Ovary (tissue), 7 donors: ENCODE measurements at regions not wholly inside any gene's neighbourhood (a gene's known extent, or its start where the extent isn't known, plus 50 kb on each side); places are given as distances from the start of the nearest gene placed in this dataset.

Experiments used
- DNase-seq, 5 donors: peaks; one replicate each; pipeline ENCODE4 v3.0.0-alpha.2; 2019 to 2020
- H3K27ac ChIP-seq, 2 donors: fragments of 200-600 bp; one replicate each; pipeline versions ENCODE4 v1.5.1 to v1.8.0; 2019 to 2022
- H3K27me3 ChIP-seq: fragments of 200-600 bp; one replicate; pipeline ENCODE4 v1.8.0; 2022
- H3K36me3 ChIP-seq: fragments of 200-600 bp; sonication (generic); one replicate; pipeline ENCODE4 v1.5.1; 2019
- H3K4me1 ChIP-seq: one replicate; pipeline ENCODE4 v1.8.1; 2013; ENCODE audit warnings: mild to moderate bottlenecking, moderate library complexity; ENCODE audit not compliant: insufficient read depth
- H3K4me3 ChIP-seq: fragments of 200-600 bp; sonication (generic); one replicate; pipeline ENCODE4 v1.5.1; 2017
- H3K9me3 ChIP-seq, 2 donors: fragments of 200-600 bp in 1 of 2; sonication (generic) in 1 of 2; one replicate each; pipeline versions ENCODE4 v1.5.1 to v1.8.1; 2013 to 2019; ENCODE audit warnings: mild to moderate bottlenecking in 1 of 2, moderate library complexity in 1 of 2
- EP300 ChIP-seq: sonication (generic); formaldehyde crosslinking; IDR thresholded peaks from one replicate; pipeline ENCODE4 v1.6.1; 2017; ENCODE audit warnings: antibody characterized with exemption
- POLR2A ChIP-seq: fragments of 450-650 bp; IDR thresholded peaks from one replicate; pipeline ENCODE4 v1.6.1; 2017; ENCODE audit warnings: antibody characterized with exemption, mild to moderate bottlenecking, moderate library complexity
- WGBS, 3 donors: extraction: QIAGEN DNeasy Blood & Tissue Kit in 1 of 3; methylation state at CpG; one replicate each; pipeline versions ENCODE4 v1.1.5 to v1.1.7; 2013 to 2017; 5-methylcytosine and 5-hydroxymethylcytosine counted together
- intact Hi-C, 4 donors: fragments of 100-400 bp; cut with DNase I; formaldehyde crosslinking; loops; one replicate each; pipeline versions ENCODE4 v1.11.0 to v1.15.1; 2022 to 2023
- TF ChIP-seq, protein P1 (sequence below), 3 donors: fragments of 450-650 bp in 2 of 3; fragments of 200-600 bp in 1 of 3; IDR thresholded peaks; one replicate each; pipeline versions ENCODE4 v1.5.1 to v1.8.0; 2016 to 2022; ENCODE audit warnings: antibody characterized with exemption in 3 of 3, mild to moderate bottlenecking in 1 of 3
- donor health status: DM: no; HTN: no; CAD: no; lungs with moderate emphysema.
- donor health status: DM: no; HTN: no; CAD: no.
- donor health status: Bipolar disorder and iron deficiency.
- donor health status: DM: no; HTN: no; CAD: no.
- donor health status: DM: yes; HTN: yes; CAD: no.

DNA sequence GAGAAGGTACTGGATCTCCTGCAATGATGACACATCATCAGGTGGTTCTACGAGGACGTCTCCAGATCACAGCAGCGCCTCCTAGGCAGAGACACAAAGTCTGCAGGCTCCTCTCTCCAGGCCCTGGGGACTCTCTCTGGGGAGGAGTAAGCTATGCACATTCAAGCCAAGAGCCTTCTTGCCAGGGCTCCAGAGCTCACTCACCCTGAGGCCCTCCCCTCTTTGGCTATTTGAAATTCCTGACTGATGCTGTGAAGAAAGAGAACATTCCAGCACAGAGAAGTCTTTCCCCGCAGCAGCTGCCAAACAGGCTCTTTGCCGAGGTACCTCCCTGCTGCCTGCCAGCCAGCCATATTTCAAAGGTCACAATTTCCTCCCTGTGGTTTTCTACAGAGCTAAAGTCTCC is 204.9 kb downstream of the CSNK2A3 start:
- WGBS, 3 donors: 9 to 25% (median 14%) methylated on average over 5 of the region's 5 CpGs
- H3K36me3 ChIP-seq: no peaks in the 10 kb centered on the region
- peak; percentile 61 to 88 (median 76) for DNase-seq
- intact Hi-C loops: no loop called here
- H3K27me3 ChIP-seq: no peaks in the 10 kb centered on the region
- no peak overlapping the region for H3K27ac ChIP-seq
- H3K9me3 ChIP-seq: no peaks in the 10 kb centered on the region
- H3K4me3 ChIP-seq: no peak overlapping the region
- TF ChIP-seq POLR2A (no peak), EP300 (no peak)
- TF ChIP-seq, protein P1, sequence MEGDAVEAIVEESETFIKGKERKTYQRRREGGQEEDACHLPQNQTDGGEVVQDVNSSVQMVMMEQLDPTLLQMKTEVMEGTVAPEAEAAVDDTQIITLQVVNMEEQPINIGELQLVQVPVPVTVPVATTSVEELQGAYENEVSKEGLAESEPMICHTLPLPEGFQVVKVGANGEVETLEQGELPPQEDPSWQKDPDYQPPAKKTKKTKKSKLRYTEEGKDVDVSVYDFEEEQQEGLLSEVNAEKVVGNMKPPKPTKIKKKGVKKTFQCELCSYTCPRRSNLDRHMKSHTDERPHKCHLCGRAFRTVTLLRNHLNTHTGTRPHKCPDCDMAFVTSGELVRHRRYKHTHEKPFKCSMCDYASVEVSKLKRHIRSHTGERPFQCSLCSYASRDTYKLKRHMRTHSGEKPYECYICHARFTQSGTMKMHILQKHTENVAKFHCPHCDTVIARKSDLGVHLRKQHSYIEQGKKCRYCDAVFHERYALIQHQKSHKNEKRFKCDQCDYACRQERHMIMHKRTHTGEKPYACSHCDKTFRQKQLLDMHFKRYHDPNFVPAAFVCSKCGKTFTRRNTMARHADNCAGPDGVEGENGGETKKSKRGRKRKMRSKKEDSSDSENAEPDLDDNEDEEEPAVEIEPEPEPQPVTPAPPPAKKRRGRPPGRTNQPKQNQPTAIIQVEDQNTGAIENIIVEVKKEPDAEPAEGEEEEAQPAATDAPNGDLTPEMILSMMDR (IDR thresholded peaks at IDR 0.05): no peak
- peaks cover 9% of the 10 kb centered on the region for H3K4me1 ChIP-seq

DNA sequence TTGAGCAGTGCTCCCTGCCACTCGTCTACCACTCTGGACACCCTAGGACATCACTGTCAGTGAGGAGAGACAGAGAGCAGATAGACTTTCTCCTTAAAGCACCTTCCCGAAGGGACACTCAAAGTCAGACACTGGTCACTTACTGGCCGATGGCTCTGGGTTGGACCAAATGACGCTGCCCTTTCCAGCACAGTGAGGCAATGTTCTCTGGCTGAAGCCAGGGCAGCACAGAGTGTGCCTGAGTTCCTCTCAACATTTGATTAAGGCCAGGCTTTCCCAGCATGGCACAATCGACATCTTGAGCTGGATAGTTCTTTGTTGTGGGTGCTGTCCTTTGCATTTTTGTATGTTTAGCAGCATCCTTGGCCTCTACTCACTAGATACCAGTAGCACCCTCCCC is 206.2 kb downstream of the CSNK2A3 start:
- TF ChIP-seq EP300 (no peak), POLR2A (no peak)
- TF ChIP-seq, protein P1 (IDR thresholded peaks at IDR 0.05): no peak
- DNase-seq: no peak
- Histone ChIP-seq H3K4me1 (peaks cover 9% of the 10 kb centered on the region), H3K27me3 (no peaks in the 10 kb centered on the region), H3K27ac (no peak overlapping the region), H3K4me3 (no peak overlapping the region), H3K9me3 (no peaks in the 10 kb centered on the region), H3K36me3 (no peaks in the 10 kb centered on the region)
- 90 to 97% (median 91%) methylated on average over 5 of the region's 5 CpGs for WGBS, 3 donors
- intact Hi-C loops: no loop called here

DNA sequence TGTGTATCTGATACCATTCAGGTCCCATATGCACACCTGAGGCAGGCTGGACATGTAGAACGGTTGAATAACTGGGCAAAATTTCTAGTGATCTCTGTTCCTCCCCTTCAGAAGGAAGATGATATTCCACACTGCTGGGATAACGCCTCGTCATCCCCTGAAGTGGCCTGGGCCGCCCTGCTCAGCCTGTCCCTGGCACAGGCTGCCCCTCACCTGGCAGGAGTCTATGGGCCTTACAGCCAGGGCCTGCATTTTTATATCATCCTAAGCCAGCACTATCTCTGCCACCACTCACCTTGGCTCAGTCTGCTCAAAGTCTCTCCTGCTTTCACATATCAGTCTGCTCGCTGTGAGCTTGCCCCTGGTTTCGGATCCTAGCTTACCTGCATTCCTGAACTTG is 209.2 kb downstream of the CSNK2A3 start:
- H3K9me3 ChIP-seq: no peaks in the 10 kb centered on the region
- H3K4me3 ChIP-seq: no peak overlapping the region
- 81 to 99% (median 90%) methylated on average over 6 of the region's 6 CpGs for WGBS, 3 donors
- intact Hi-C loops: no loop called here
- peaks cover 15% of the 10 kb centered on the region for H3K4me1 ChIP-seq
- no peaks in the 10 kb centered on the region for H3K27me3 ChIP-seq
- TF ChIP-seq EP300 (no peak), POLR2A (no peak)
- TF ChIP-seq, protein P1 (IDR thresholded peaks at IDR 0.05): no peak
- no peak for DNase-seq
- no peak overlapping the region for H3K27ac ChIP-seq
- H3K36me3 ChIP-seq: no peaks in the 10 kb centered on the region

DNA sequence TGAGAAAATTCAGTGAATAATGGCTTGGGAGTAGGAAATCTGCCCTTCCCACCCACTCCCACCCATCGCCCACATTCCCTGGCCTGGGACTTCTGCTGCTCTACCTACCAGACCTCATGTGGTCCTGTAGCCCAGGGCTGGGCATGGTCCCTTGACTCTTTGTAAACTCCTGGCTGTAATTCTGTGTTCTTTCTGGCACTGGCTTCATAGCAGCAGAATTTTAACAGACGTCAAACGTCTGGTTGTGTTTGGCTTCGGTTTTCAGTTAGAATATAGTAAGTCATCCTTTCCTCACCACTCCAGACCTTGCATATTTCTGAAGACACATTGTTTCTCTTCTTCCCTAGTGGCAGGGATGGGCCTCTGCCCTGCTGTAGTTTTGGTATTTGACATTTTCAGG is 210.6 kb downstream of the CSNK2A3 start:
- H3K4me3 ChIP-seq: no peak overlapping the region
- H3K36me3 ChIP-seq: no peaks in the 10 kb centered on the region
- H3K4me1 ChIP-seq: peaks cover 6% of the 10 kb centered on the region
- WGBS, 3 donors: 37 to 48% (median 46%) methylated on average over 4 of the region's 4 CpGs
- no peak for DNase-seq
- no peaks in the 10 kb centered on the region for H3K27me3 ChIP-seq
- H3K9me3 ChIP-seq: no peaks in the 10 kb centered on the region
- intact Hi-C loops: no loop called here
- TF ChIP-seq, protein P1 (IDR thresholded peaks at IDR 0.05): no peak
- TF ChIP-seq POLR2A: no peak
- TF ChIP-seq EP300: no peak
- H3K27ac ChIP-seq: no peak overlapping the region

DNA sequence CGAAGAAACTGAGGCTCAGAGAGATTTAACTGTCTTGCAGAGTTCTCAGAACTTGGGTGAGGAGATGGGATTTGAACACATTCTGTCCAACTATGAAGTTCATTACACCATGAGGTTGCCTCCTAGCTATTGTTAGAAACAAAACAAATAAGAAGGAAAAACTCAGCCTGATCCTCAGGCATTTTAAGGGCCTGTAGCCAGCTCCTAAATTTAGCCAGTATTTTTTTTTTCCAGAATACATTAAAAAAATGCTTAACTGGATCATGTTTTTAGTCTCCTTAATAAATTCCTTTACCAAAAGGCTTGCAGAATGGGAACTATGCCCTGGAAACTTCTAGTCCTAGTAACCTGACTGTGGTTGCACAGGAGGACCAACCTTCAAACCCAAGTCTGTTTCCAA is 212.0 kb downstream of the CSNK2A3 start:
- intact Hi-C loops: no loop called here

More for the DNA sequence above, 212.0 kb downstream of the CSNK2A3 start:
- Histone ChIP-seq H3K4me3 (no peak overlapping the region), H3K27me3 (no peaks in the 10 kb centered on the region), H3K36me3 (no peaks in the 10 kb centered on the region), H3K4me1 (peaks cover 6% of the 10 kb centered on the region), H3K27ac (no peak overlapping the region), H3K9me3 (no peaks in the 10 kb centered on the region)
- WGBS, 3 donors: 29 to 43% (median 38%) methylated on average over 1 of the region's 1 CpG
- TF ChIP-seq, protein P1 (IDR thresholded peaks at IDR 0.05): no peak
- TF ChIP-seq POLR2A (no peak), EP300 (no peak)
- DNase-seq: no peak
